ENCODE measurements at regions not wholly inside any gene's neighbourhood (a gene's known extent, or its start where the extent isn't known, plus 50 kb on each side); places are given as distances from the start of the nearest gene placed in this dataset.

DNA sequence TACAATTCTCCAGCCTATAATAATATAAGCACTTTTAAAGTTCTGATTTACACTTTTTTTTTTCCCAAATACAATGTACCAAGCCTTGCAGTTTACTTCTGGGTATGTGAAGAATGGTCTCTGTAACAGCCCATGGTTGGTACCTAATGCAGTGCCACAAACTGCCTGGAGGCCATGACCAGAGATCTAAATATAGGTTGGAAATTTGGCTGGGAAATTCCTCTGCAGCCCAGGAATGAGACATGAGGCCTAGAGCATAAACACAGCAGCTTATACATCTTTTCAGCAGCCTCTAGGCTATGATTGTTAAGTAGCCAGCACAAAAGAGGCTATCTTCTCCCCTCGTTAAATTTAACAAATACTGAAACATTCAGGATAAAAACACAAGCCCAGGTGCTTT lies 432.0 kb upstream of the FAM98A start:
- ATAC-seq (no peak), DNase-seq (no peak)
- no peaks in the 10 kb centered on the region for H3K9me3 ChIP-seq
- intact Hi-C loops (cut with DNase I), result no loop called here
- H3K27ac ChIP-seq, result no peak overlapping the region
- no peak for TF ChIP-seq POLR2A (IDR thresholded peaks at IDR 0.05)
- TF ChIP-seq, protein P1, sequence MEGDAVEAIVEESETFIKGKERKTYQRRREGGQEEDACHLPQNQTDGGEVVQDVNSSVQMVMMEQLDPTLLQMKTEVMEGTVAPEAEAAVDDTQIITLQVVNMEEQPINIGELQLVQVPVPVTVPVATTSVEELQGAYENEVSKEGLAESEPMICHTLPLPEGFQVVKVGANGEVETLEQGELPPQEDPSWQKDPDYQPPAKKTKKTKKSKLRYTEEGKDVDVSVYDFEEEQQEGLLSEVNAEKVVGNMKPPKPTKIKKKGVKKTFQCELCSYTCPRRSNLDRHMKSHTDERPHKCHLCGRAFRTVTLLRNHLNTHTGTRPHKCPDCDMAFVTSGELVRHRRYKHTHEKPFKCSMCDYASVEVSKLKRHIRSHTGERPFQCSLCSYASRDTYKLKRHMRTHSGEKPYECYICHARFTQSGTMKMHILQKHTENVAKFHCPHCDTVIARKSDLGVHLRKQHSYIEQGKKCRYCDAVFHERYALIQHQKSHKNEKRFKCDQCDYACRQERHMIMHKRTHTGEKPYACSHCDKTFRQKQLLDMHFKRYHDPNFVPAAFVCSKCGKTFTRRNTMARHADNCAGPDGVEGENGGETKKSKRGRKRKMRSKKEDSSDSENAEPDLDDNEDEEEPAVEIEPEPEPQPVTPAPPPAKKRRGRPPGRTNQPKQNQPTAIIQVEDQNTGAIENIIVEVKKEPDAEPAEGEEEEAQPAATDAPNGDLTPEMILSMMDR (IDR thresholded peaks at IDR 0.05), result no peak
- no peaks in the 10 kb centered on the region for H3K4me1 ChIP-seq
- no peak overlapping the region for H3K4me3 ChIP-seq
- H3K27me3 ChIP-seq, result no peaks in the 10 kb centered on the region
- H3K36me3 ChIP-seq (replicated peaks in 1 of 2; ENCODE audit: insufficient read depth in 1 of 2, low read depth in 2 of 2), result no peaks in the 10 kb centered on the region
- 64 to 68% methylated on average over 1 of the region's 1 CpG for WGBS, 2 donors

DNA sequence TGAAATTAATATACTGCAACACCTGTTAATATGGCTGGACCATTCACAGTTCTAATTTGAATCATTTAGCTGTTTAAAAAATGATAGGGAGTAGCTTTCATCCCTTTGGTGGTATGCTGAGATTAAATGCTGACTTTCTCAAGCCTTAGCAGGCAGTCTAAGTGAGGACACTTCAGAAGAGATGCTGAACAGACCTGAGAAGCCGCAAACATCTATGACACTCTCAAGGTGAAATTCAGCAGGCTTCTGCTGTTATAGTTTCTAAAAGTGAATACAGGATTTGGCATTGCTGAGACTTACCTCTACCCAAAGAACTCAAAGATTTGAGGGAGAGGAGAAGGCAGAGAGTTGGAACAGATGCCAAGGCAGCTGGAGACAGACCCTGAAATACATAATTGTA lies 431.2 kb upstream of the FAM98A start:
- Histone ChIP-seq H3K27ac (no peak overlapping the region), H3K4me1 (no peaks in the 10 kb centered on the region), H3K27me3 (no peaks in the 10 kb centered on the region), H3K4me3 (no peak overlapping the region), H3K36me3 (replicated peaks in 1 of 2; ENCODE audit: insufficient read depth in 1 of 2, low read depth in 2 of 2) (no peaks in the 10 kb centered on the region), H3K9me3 (no peaks in the 10 kb centered on the region)
- DNase-seq (no peak), ATAC-seq (no peak)
- 79 to 100% methylated on average over 1 of the region's 1 CpG for WGBS, 2 donors
- no peak for TF ChIP-seq POLR2A (IDR thresholded peaks at IDR 0.05)
- TF ChIP-seq, protein P1 (IDR thresholded peaks at IDR 0.05), result no peak
- intact Hi-C loops (cut with DNase I), result no loop called here

DNA sequence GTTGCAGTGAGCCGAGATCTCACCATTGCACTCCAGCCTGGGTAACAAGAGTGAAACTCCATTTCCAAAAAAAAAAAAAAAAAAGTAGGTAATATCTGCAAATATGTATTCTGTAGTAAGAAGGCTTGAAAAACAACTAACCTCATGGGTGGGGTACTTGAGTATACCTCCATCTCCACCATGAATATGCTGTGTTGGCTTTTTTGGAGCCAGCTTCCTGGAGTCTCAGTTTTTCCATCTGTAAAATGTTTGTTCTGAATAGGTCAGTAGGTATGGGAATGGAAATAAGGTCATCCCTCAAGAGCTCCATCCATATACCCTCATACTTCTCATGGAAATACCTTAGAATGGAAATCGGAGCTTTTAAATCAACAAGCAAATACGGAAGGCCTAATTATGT lies 430.0 kb upstream of the FAM98A start:
- no peak overlapping the region for H3K27ac ChIP-seq
- no peak overlapping the region for H3K4me3 ChIP-seq
- DNase-seq (no peak), ATAC-seq (no peak)
- no peaks in the 10 kb centered on the region for H3K36me3 ChIP-seq (replicated peaks in 1 of 2; ENCODE audit: insufficient read depth in 1 of 2, low read depth in 2 of 2)
- 75 to 91% methylated on average over 3 of the region's 3 CpGs for WGBS, 2 donors
- H3K27me3 ChIP-seq, result no peaks in the 10 kb centered on the region
- intact Hi-C loops (cut with DNase I), result no loop called here
- no peaks in the 10 kb centered on the region for H3K4me1 ChIP-seq
- TF ChIP-seq POLR2A (IDR thresholded peaks at IDR 0.05), result no peak
- TF ChIP-seq, protein P1 (IDR thresholded peaks at IDR 0.05), result no peak
- H3K9me3 ChIP-seq, result no peaks in the 10 kb centered on the region

GRCh38 chr2:34025196-34025595 lies 426.1 kb upstream of the FAM98A start:
- H3K9me3 ChIP-seq, result no peaks in the 10 kb centered on the region
- WGBS, 2 donors, result 64 to 65% methylated on average over 1 of the region's 1 CpG
- H3K36me3 ChIP-seq (replicated peaks in 1 of 2; ENCODE audit: insufficient read depth in 1 of 2, low read depth in 2 of 2), result no peaks in the 10 kb centered on the region
- intact Hi-C loops (cut with DNase I), result no loop called here
- DNase-seq, result no peak
- ATAC-seq, result no peak
- no peak overlapping the region for H3K27ac ChIP-seq
- no peak for TF ChIP-seq POLR2A (IDR thresholded peaks at IDR 0.05)
- TF ChIP-seq, protein P1 (IDR thresholded peaks at IDR 0.05), result no peak
- H3K4me1 ChIP-seq, result no peaks in the 10 kb centered on the region
- H3K27me3 ChIP-seq, result no peaks in the 10 kb centered on the region
- H3K4me3 ChIP-seq, result no peak overlapping the region

DNA sequence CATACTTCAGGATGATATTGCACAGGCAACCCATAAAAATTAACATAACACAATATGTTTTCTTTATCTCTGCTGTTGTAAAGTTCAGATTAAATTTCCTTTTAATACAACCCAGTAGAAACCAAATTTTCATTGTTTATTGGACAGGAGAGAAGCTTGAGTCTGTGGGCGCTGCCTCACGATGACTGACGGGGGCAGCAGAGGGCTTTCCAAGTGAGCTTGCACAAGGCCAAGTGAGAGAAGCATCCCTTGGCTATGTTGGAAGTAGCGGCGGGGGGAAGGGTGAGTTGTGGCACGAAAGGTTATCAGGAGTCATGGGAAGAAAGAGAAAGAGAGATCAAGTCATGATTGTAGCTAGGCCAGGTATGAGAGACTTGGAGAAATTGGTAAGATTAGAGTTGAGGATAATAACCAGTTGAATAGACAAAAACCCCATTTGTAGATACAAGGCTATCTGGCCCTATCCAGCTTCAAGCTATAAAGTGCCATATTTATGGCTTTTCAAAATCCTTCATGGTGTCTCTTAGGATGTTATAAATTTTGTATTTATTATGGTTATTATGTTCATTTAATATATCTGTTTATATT lies 413.7 kb upstream of the FAM98A start:
- ATAC-seq (peak; percentile 78), DNase-seq (peak; percentile 63 to 75 (median 68))
- H3K9me3 ChIP-seq, result no peaks in the 10 kb centered on the region
- H3K27ac ChIP-seq, result no peak overlapping the region
- WGBS, 2 donors, result 8% methylated on average over 6 of the region's 6 CpGs
- TF ChIP-seq POLR2A (IDR thresholded peaks at IDR 0.05), result no peak
- TF ChIP-seq, protein P1 (IDR thresholded peaks at IDR 0.05), result peak; percentile 41 to 86 (median 69)
- H3K4me1 ChIP-seq, result no peaks in the 10 kb centered on the region
- intact Hi-C loops (cut with DNase I), result no loop called here
- H3K4me3 ChIP-seq, result no peak overlapping the region
- H3K36me3 ChIP-seq (replicated peaks in 1 of 2; ENCODE audit: insufficient read depth in 1 of 2, low read depth in 2 of 2), result no peaks in the 10 kb centered on the region
- H3K27me3 ChIP-seq, result no peaks in the 10 kb centered on the region
